Testis (tissue), 2 donors: ENCODE measurements at regions not wholly inside any gene's neighbourhood (a gene's known extent, or its start where the extent isn't known, plus 50 kb on each side); places are given as distances from the start of the nearest gene placed in this dataset.

Experiments
- DNase-seq: peaks from one replicate; pipeline ENCODE4 v3.0.0-alpha.2; 2019
- H3K27ac ChIP-seq, 2 donors: fragments of 200-600 bp; sonication (generic); one replicate each; pipeline ENCODE4 v1.5.1; 2019
- H3K27me3 ChIP-seq: fragments of 200-600 bp; sonication (generic); one replicate; pipeline ENCODE4 v1.5.1; 2019
- H3K36me3 ChIP-seq: fragments of 200-600 bp; sonication (generic); one replicate; pipeline ENCODE4 v1.5.1; 2017; ENCODE audit warnings: low read depth; ENCODE audit errors: missing control alignments
- H3K4me1 ChIP-seq: fragments of 200-600 bp; sonication (generic); one replicate; pipeline ENCODE4 v1.5.1; 2019
- H3K4me3 ChIP-seq, 2 donors: fragments of 200-600 bp; sonication (generic); one replicate each; pipeline ENCODE4 v1.5.1; 2017 to 2019
- H3K9me3 ChIP-seq: fragments of 200-600 bp; sonication (generic); one replicate; pipeline ENCODE4 v1.5.1; 2017
- CTCF ChIP-seq, 3 experiments: fragments of 450-650 bp in 2 of 3; fragments of 200-600 bp in 1 of 3; sonication (generic) in 1 of 3; IDR thresholded peaks; one replicate each; pipeline ENCODE4 v1.5.1; 2016 to 2019; ENCODE audit warnings: antibody characterized with exemption in 3 of 3, mild to moderate bottlenecking in 2 of 3, moderate library complexity in 1 of 3
- POLR2A ChIP-seq: fragments of 450-650 bp; IDR thresholded peaks from one replicate; pipeline ENCODE4 v1.6.1; 2017; ENCODE audit warnings: antibody characterized with exemption, mild to moderate bottlenecking, moderate library complexity
- WGBS, 2 donors: methylation state at CpG; one replicate each; pipeline ENCODE4 v1.1.5; 2018; 5-methylcytosine and 5-hydroxymethylcytosine counted together
- intact Hi-C: fragments of 100-400 bp; cut with DNase I; formaldehyde crosslinking; loops from one replicate; pipeline ENCODE4 v1.15.1; 2023; ENCODE audit warnings: low total_unique reads

- DNase-seq: no peak
- no peak for TF ChIP-seq CTCF (IDR thresholded peaks at IDR 0.05)
- TF ChIP-seq POLR2A: no peak
- no peak overlapping the region for H3K4me3 ChIP-seq
- H3K27ac ChIP-seq: no peak overlapping the region
- no peaks in the 10 kb centered on the region for H3K9me3 ChIP-seq
- H3K36me3 ChIP-seq: no peaks in the 10 kb centered on the region
- intact Hi-C loops: no loop called here
- 69 to 85% methylated on average over 3 to 4 of the region's 4 CpGs for WGBS, 2 donors
- H3K27me3 ChIP-seq: no peaks in the 10 kb centered on the region
- H3K4me1 ChIP-seq: no peaks in the 10 kb centered on the region
Measured at GRCh38 chr6:120055071-120055470, 705.5 kb upstream of the MAN1A1 start.

- H3K9me3 ChIP-seq: no peaks in the 10 kb centered on the region
- no peaks in the 10 kb centered on the region for H3K27me3 ChIP-seq
- no peak overlapping the region for H3K27ac ChIP-seq
- DNase-seq: no peak
- whole genome bisulfite sequencing, 2 donors: 77% methylated on average over 2 of the region's 2 CpGs
- TF ChIP-seq POLR2A: no peak
- TF ChIP-seq CTCF (IDR thresholded peaks at IDR 0.05): no peak
- H3K4me3 ChIP-seq: no peak overlapping the region
- no peaks in the 10 kb centered on the region for H3K36me3 ChIP-seq
- H3K4me1 ChIP-seq: no peaks in the 10 kb centered on the region
- intact Hi-C loops: no loop called here
Measured at GRCh38 chr6:120039664-120040063, 690.1 kb upstream of the MAN1A1 start.

GRCh38 chr6:120031837-120032236 is 682.3 kb upstream of the MAN1A1 start:
- Histone ChIP-seq H3K9me3 (no peaks in the 10 kb centered on the region), H3K27ac (no peak overlapping the region), H3K27me3 (no peaks in the 10 kb centered on the region), H3K4me1 (no peaks in the 10 kb centered on the region), H3K36me3 (no peaks in the 10 kb centered on the region), H3K4me3 (no peak overlapping the region)
- TF ChIP-seq CTCF (IDR thresholded peaks at IDR 0.05) (no peak), POLR2A (no peak)
- intact Hi-C loops: no loop called here
- DNase-seq: no peak
- 93 to 95% methylated on average over 2 of the region's 2 CpGs for WGBS, 2 donors

GRCh38 chr6:120026791-120027190 is 677.2 kb upstream of the MAN1A1 start:
- Histone ChIP-seq H3K27me3 (no peaks in the 10 kb centered on the region), H3K27ac (no peak overlapping the region), H3K4me1 (no peaks in the 10 kb centered on the region), H3K4me3 (no peak overlapping the region), H3K36me3 (no peaks in the 10 kb centered on the region), H3K9me3 (no peaks in the 10 kb centered on the region)
- intact Hi-C loops: no loop called here
- WGBS, 2 donors: 80 to 96% methylated on average over 1 of the region's 1 CpG
- TF ChIP-seq POLR2A (no peak), CTCF (IDR thresholded peaks at IDR 0.05) (no peak)
- DNase-seq: no peak

GRCh38 chr6:120010075-120010474 is 660.5 kb upstream of the MAN1A1 start:
- intact Hi-C loops: no loop called here
- TF ChIP-seq POLR2A (no peak), CTCF (IDR thresholded peaks at IDR 0.05) (no peak)
- H3K4me3 ChIP-seq: no peak overlapping the region
- WGBS, 2 donors: 85 to 91% methylated on average over 3 of the region's 3 CpGs
- no peak for DNase-seq
- no peak overlapping the region for H3K27ac ChIP-seq
- H3K9me3 ChIP-seq: no peaks in the 10 kb centered on the region
- no peaks in the 10 kb centered on the region for H3K27me3 ChIP-seq
- no peaks in the 10 kb centered on the region for H3K36me3 ChIP-seq
- H3K4me1 ChIP-seq: no peaks in the 10 kb centered on the region
